Activated naive CD4-positive, alpha-beta T cell treated with Interleukin-2 at 50 U/mL for 16 hours (primary cell): ENCODE measurements at regions not wholly inside any gene's neighbourhood (a gene's known extent, or its start where the extent isn't known, plus 50 kb on each side); places are given as distances from the start of the nearest gene placed in this dataset.

ENCODE experiments used
- DNase-seq: peaks from one replicate; pipeline ENCODE4 v3.0.0-alpha.2; 2020

DNA sequence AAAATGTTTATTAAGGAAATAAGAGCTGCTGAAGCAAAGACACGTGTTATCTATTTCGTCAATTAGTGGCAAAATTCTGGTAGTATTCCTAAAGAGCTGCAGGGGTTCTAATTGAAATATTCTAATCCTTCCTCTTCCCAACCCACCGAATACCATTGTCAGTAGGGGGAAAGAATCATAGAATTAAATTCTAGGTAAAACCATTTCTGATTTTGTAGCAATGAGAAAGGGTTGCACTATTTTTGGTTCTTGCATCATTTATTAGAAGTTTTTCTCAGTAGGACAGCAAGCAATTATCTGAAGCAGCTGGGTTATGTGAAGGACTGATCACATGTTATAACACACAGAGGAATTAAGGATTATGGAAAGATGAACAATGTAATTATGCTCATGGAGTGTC, 80.3 kb upstream of the SEMA6A start:
- no peak for DNase-seq

DNA sequence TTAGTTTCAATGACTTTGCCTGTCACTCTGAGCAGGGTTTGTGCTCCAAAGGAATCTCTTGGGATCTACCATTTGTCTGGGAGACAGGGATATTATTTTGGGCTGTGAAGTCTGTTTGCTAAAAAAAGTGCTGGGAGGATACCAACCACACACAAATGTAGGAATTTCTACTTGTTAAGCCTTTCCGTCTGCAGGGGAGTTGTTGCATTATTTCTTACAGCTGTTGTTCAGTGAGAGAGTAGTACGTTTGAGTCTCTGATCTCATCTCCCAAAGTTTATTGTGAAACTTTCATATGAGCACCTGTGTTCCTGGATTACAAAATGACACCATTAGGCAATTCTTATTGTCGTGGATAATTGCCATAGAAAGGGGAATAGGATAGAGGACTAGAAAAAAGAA, 78.3 kb upstream of the SEMA6A start:
- no peak for DNase-seq

DNA sequence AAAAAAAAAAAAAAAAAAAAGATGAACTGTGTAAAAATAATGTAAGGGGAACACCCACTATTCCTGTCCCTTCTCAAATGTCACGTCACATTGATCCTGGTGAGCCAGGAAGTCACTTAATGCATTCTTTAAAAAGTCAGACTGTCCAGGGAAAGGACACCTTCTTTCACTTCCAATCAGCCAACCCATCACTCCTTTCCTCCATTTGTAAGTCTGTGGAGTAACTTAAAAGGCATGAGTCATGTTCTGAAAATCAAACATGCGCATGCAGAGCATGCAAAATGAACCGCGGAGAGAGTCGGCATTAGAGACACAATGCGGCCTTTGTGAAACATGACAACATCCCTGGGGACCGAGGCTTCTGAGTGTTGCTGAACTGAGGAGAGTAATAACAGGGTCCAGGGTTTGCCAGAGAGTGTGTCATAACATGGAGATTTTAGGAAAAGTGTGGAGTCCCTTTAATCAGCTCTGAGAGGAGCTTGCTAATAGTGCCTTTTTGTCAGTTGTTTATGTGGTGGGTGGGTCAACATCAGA, 77.6 kb upstream of the SEMA6A start:
- no peak for DNase-seq

DNA sequence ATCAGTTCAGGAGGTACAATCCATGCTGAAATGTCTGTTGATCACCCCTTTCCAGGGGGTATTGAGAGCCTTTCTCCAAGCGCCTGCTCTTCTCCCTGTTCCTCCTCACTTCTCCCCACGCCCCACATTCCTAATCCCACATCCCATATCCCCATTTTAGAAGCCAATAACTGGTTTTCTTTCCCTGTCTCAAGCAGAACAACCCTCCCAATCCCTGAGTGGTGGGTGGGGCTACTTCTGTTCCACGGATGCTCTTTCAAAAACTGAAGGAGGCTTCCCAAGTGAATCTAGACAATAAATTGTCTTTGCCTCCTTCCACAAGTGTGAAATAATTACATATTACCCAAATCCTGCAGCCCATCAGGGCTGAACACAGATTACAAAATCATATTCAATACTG, 77.0 kb upstream of the SEMA6A start:
- no peak for DNase-seq

DNA sequence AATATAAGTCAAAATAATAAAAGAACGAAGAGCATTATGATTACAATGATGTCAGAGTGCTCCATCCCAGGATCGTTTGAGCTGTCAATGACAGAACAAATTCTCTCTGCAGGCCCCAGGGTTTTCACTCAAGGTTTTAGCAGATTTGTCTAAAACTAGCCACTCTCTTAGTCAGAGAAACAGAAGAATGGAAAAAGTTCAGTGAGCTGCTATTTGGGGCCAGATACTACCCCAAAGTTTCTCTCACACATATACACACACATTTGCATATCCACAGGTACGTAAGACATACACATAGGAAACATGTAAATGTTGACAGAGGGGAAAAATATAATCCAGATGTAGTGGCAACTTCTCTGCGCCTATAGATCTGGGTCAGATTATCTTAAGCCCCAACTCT, 76.3 kb upstream of the SEMA6A start:
- DNase-seq, result no peak

DNA sequence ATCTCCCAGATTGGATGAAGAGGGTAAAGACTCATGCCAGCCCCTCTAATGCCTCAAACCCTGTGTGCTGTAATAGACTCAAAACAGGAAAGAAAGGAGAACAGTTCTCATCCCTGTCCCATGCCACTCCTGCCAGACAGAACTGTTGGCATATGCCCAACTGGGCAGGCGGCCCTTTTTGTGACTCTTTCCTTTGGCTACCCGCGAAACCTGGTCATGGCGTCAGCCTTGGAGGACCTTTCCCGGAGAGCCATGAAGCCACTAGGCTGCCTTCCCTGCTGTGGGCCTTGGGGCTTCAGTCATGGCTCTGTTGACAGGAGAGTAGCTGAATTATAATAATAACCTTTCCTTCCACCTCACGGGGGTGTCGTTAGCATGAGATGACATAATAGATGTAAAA, 75.9 kb upstream of the SEMA6A start:
- no peak for DNase-seq

DNA sequence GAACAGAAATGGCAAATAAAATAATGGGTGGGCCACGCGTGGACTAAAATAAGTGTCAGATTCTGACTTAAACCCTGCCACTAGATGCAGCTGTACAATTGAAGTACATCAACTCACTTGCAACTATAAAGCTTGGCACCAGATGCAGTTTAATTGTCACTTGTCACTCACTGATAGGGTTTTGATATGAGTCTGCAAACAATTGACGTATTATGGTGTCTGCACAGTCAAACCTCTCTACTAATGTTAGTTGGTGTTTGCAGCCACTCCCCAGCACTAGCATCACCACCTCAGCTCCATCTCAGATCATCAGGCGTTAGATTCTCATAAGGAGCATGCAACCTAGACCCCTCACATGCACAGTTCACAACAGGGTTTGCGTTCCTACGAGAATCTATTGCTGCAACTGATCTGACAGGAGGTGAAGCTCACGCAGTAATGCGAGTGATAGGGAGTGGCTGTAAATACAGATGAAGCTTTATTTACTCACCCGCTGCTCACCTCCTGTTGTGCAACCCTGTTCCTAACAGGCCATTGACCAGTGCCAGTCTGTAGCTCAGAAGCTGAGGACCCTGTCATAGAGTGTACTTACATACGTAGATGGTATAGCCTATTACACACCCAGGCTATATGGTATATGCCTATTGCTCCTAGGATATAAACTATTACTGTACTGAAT, 72.1 kb upstream of the SEMA6A start:
- DNase-seq, result no peak

DNA sequence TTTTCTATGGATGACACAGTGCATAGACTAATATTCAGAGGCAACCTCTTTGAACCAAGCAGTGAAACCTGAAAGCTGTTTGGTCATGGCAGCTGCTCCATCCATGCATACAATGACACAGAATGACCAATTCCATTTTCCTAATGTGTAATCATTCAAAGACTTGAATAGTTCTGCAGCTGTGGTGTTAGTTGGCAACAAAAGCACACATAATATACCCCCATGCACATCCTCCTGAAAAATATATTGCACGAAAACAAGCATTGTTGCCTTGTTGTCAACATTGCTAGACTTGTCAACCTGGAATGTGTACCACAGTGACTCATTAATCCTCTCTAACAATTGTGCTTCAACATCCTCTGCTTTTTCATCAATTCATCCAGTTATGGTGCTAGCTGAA, 71.0 kb upstream of the SEMA6A start:
- DNase-seq, result no peak

DNA sequence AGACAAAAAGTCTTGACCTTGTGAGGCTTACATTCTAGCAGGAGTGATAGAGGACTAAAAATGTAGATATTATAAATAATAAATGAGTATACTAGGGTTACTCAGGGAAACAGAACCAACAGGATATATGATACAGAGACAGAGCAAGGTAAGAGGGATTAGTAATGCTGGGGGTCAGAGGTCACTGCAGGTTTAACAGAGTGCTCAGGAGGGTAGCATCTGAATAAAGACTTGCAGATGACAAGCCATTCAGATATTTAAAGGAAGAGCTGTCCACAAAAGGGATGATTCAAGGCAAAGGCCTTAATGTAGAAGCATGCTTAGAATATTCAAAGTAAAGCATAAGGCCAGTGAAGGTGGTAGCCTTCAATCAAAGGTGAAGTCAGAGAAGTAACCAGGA, 65.6 kb upstream of the SEMA6A start:
- DNase-seq, result no peak

DNA sequence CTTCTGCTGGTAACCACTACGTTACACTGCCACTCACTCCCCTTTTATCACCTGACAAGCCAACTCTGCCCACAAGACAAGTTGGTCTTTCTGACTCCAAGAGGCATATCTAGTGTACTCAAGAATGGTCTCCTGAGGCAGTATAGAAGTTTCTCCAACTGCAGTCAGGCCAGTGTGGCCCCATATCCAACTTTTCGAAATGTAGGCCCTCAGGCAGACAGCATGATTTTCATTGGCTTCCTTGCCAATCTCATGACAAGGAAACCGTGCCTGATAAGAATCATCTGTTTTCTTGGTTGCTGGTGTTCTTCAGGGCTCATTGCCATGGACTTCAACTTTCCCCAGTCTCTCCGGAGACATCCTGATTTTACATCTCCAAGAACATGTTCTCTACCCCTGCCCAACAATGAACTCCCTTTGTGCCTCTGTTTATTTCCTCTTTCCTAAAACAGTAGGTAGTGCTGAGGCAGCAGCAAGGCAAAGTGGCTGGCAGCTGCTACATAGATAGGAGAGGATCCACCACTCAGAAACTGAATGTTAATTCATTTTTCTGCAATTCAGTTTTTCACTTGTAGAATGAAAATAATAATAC, 62.6 kb upstream of the SEMA6A start:
- no peak for DNase-seq

DNA sequence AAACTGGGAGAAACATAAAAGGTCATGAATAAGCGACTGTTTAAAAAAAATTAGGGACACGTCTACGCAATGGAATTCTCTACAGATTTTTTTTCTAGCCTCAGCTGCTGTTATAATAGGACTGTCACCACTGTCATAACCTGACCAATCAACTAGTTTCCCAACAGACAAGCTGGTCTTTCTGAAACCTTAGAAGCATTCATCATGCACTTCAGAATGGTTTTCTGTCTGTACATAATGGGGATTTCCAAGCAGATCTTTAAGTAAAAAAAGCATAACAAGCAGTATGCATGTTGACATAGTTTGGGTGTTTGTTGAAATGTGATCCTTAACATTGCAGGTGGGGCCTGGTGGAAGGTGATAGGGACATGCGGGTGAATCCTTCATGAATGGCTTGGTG, 58.3 kb upstream of the SEMA6A start:
- DNase-seq, result no peak

DNA sequence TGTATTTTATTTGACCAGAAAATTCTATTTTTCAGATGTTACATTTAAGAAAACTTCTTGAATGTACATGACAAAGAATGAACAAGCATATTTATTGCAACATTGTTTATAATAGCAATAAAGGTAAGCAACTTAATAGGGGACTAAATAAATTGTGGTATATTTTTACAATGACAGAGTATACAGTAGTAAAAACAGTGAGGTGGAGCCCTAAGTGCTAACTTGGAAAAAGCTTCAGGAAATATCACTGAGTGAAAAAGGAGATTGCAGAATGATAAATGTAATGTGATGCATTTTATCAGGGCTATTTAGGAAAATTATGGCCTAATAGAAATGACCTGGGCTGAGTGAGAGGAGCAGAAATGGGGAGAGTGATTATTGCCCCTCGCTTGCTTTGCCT, 56.5 kb upstream of the SEMA6A start:
- no peak for DNase-seq

DNA sequence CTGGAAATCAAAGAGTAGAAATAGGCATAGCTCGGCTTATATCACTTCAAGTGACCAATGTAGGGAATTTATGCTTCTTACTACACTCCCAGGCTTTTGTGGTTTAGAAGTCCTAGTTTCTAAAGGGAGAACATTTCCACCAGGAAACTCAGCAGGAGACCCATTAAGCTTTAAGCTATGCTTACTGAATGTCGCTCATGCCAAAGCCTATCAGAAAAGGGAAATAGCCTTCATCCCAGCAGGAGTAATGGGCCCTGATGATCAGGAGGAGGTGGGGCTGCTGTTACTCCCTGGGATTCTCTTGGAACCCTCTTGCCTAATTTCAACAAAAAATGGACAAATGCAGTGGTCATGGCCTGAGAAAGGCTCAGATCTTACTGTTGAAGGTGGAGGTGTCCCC, 54.5 kb upstream of the SEMA6A start:
- no peak for DNase-seq

DNA sequence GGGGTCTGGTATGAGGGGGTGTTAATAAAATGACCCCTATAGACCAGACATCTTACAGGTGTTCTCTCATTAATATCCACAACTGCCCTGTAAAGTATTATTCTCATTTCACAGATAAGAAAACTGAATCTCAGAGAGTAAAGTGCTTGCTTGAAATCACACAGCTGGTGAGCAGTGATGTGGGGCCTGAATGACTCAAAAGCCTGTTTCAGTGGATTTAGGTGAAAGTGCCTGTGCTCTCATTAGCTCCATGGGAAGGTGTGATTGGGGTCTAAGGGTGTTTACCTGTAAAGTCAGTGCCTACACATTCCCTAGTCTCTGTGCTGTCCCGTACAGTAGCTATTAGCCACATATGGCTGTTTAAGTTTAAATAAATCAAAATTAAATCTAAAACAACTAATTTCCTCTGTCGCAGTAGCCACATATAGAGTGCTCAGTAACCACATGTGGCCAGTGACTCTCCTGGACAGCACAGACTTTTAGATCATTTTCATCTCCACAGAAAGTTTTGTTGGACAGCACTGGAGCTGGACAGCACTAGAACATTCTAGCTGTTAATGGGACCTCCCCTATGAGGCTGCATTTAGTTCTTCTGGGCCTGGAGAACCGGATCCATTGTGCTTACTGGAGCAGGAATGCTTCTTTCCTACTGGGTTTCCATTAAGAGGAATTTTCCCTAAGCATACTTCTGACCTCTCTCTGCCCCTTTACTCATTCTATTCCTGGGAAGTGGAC, 52.5 kb upstream of the SEMA6A start:
- DNase-seq, result no peak

DNA sequence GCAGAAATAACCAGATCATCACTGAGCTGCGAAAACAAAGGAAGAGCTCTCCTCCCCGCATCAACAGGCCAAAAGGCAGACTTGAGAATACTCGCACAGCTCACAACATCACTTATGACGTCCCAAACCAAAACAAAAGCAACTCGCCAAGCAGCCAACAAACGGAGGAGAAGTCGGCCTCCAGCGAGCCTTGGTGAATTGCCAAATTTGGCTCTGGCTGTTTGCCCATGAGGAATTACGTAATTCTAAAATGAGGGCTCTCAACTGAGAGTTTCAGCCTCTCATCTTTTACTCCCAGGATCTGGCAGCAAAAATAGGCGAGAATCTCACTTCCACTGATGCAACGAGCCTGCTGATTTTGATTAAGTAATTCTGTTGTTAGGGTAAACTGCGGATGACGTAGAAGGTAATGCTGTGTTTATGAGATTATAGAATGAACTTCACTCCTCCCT, 51.7 kb upstream of the SEMA6A start:
- DNase-seq, result no peak
